ENCODE measurements at regions not wholly inside any gene's neighbourhood (a gene's known extent, or its start where the extent isn't known, plus 50 kb on each side); places are given as distances from the start of the nearest gene placed in this dataset.
"Not testable (repeated sequence)": the region's sequence is repeated elsewhere in the genome, so short reads cannot be mapped to it uniquely, and the experiment has no call there.

DNA sequence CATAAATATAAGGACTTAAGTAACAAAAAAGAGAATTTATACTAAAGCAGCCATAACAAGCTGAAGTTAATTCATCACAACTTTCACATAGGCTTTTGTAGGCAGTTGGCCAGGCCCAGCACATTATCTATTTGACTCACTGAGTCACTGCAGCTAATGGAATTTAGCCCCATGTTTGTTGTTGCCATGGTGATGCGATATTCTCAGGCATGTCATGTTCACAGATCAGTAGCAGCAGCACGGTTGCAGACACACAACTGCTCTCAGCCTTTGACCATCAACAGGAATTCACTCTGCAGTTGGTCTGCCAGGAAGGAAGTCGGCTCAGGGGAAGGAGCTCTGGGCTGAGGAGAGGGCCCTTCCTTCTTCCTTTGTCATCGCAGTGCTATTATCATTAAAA, 639.8 kb downstream of the TMEM182 start:
- no peak for DNase-seq (ENCODE audit: low read depth)
- TF ChIP-seq, protein P1, sequence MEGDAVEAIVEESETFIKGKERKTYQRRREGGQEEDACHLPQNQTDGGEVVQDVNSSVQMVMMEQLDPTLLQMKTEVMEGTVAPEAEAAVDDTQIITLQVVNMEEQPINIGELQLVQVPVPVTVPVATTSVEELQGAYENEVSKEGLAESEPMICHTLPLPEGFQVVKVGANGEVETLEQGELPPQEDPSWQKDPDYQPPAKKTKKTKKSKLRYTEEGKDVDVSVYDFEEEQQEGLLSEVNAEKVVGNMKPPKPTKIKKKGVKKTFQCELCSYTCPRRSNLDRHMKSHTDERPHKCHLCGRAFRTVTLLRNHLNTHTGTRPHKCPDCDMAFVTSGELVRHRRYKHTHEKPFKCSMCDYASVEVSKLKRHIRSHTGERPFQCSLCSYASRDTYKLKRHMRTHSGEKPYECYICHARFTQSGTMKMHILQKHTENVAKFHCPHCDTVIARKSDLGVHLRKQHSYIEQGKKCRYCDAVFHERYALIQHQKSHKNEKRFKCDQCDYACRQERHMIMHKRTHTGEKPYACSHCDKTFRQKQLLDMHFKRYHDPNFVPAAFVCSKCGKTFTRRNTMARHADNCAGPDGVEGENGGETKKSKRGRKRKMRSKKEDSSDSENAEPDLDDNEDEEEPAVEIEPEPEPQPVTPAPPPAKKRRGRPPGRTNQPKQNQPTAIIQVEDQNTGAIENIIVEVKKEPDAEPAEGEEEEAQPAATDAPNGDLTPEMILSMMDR (IDR thresholded peaks at IDR 0.05; ENCODE audit: insufficient read depth, low read length) = no peak
- H3K4me3 ChIP-seq (ENCODE audit: low read depth, low read length) = no peak overlapping the region

DNA sequence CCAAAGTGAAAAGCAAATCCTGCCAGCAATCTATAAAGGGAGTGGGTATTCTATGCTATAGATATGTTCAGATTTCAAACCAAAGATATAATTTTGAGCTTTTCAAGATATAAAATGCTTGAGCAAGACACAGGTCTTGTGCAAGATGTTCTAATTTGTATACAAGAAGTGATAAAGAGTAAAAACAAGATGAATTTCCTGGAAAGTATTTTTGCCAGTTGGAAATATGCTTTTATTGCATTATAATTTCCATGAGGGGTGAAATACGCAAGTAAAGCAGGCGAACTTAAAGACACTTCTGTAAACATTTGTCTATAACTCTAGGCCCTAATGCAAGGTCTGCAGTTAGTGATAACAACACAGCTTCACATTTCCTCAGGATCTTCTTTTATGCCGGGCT, 640.5 kb downstream of the TMEM182 start:
- no peak for DNase-seq (ENCODE audit: low read depth)
- TF ChIP-seq, protein P1 (IDR thresholded peaks at IDR 0.05; ENCODE audit: insufficient read depth, low read length) = no peak

DNA sequence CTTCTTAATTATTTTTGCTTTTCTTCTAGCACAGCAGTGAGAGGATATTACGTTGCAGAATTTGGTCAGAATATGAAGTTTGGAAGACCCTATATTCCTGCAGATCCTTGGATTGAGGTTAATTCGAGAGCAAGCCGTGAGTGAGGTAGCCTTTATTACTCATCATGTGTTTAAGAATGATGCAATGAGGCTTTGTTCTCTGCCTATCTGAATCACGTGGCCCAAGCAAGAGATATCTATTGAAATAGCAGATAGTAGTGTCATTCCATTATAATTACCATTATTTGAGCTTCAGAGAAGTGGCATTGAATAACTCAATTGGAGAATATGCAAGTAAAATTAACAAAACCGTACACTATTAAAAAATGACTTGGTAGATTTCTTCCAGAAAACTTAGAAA, 641.1 kb downstream of the TMEM182 start:
- no peak for DNase-seq (ENCODE audit: low read depth)
- TF ChIP-seq, protein P1 (IDR thresholded peaks at IDR 0.05; ENCODE audit: insufficient read depth, low read length) = no peak
- H3K4me3 ChIP-seq (ENCODE audit: low read depth, low read length) = no peak overlapping the region

More for the DNA sequence above, 640.5 kb downstream of the TMEM182 start:
- H3K4me3 ChIP-seq (ENCODE audit: low read depth, low read length) = no peak overlapping the region

DNA sequence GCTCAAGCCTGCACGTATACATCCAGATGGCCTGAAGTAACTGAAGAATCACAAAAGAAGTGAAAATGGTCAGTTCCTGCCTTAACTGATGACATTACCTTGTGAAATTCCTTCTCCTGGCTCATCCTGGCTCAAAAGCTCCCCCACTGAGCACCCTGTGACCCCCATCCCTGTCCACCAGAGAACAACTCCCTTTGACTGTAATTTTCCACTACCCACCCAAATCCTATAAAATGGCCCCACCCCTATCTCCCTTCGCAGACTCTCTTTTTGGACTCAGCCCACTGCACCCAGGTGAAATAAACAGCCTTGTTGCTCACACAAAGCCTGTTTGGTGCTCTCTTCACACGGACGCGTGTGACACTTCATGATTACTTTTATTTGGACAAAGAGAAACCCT, 641.6 kb downstream of the TMEM182 start:
- H3K4me3 ChIP-seq (ENCODE audit: low read depth, low read length); DNase-seq (ENCODE audit: low read depth): not testable (repeated sequence)

DNA sequence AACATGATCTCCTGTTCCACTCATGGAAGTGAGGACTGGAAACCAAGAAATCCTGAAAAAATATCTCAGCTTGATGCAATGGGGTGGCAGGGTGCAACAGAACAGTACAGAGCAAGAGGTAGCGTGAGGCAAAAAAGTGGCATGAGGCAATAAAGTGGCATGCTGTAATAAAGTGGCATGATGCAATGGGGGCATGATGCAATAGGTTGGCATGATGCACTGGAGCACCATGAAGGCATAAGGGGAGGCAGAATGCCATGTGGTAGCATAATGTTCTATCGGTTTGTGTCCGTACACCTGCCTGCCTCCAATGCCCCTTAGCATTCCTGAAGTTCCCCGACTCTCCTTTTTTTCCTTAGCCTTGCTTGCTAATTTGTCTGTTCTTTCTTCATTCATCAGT, 648.4 kb downstream of the TMEM182 start:
- H3K4me3 ChIP-seq (ENCODE audit: low read depth, low read length) = no peak overlapping the region
- TF ChIP-seq, protein P1 (IDR thresholded peaks at IDR 0.05; ENCODE audit: insufficient read depth, low read length) = no peak
- no peak for DNase-seq (ENCODE audit: low read depth)

DNA sequence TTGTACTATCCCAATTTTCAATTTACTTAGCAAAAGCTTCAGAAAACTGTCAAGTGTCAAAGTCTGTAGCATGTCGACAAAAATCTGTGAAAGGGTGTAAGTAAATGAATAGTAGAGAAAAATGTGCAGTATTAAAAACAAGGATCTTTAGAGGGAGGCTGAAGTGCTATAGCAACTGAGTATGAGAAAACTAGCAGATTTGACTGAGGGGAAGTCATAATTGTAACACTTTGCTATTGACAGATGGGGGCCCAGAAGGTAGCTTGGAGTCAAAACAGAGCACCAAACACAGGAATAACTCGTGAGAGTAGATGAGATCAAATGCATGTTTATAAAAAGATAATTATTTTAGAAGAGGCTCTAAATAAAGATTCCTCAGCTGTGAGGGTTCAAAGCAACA, 657.7 kb downstream of the TMEM182 start:
- TF ChIP-seq, protein P1 (IDR thresholded peaks at IDR 0.05; ENCODE audit: insufficient read depth, low read length) = no peak
- DNase-seq (ENCODE audit: low read depth) = no peak

DNA sequence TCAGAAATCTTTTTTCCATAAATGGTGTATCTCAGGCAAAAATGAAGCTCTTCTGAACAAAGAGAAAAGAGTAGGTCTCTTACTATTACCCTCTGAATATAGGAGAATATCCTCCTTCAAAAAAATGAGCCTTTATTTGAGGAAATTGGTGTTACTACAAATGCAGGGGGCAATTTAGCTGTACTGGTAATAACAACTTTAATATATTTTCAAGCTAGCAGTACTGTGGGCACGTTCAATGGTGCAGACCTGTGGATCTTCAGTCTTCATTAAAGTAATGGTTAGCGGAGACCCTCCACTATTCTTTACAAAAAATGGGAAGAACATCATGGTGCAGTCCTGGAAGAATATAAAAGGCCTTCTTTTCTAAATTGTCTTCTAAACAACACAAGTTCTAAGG, 661.3 kb downstream of the TMEM182 start:
- TF ChIP-seq, protein P1 (IDR thresholded peaks at IDR 0.05; ENCODE audit: insufficient read depth, low read length) = no peak
- no peak for DNase-seq (ENCODE audit: low read depth)
- no peak overlapping the region for H3K4me3 ChIP-seq (ENCODE audit: low read depth, low read length)

More for the DNA sequence above, 657.7 kb downstream of the TMEM182 start:
- no peak overlapping the region for H3K4me3 ChIP-seq (ENCODE audit: low read depth, low read length)

Data from fibroblast of the aortic adventitia (primary cell).